Stimulated activated CD4-positive, alpha-beta T cell treated with anti-CD3 and anti-CD28 coated beads, TNF-alpha, amount 100 ng/mL, for 4 hours (primary cell): ENCODE measurements at regions not wholly inside any gene's neighbourhood (a gene's known extent, or its start where the extent isn't known, plus 50 kb on each side); places are given as distances from the start of the nearest gene placed in this dataset.
"Not testable (repeated sequence)": the region's sequence is repeated elsewhere in the genome, so short reads cannot be mapped to it uniquely, and the experiment has no call there.

ENCODE experiments used
- DNase-seq, 3 experiments: peaks; one replicate each; pipeline ENCODE4 v3.0.0-alpha.2; 2020; ENCODE audit warnings: low read depth in 3 of 3

GRCh38 chr4:138439143-138439581 lies 197.0 kb upstream of the SLC7A11 start:
- no peak for DNase-seq

GRCh38 chr4:138438608-138439007 lies 196.5 kb upstream of the SLC7A11 start:
- DNase-seq, result no peak

- no peak for DNase-seq
These were observed 195.2 kb upstream of the SLC7A11 start for GRCh38 chr4:138437263-138437851.

- not testable (repeated sequence) for DNase-seq
These were observed 193.6 kb upstream of the SLC7A11 start for GRCh38 chr4:138435733-138436132.

GRCh38 chr4:138435046-138435445 lies 192.9 kb upstream of the SLC7A11 start:
- DNase-seq, result not testable (repeated sequence)

GRCh38 chr4:138428611-138429010 lies 186.5 kb upstream of the SLC7A11 start:
- DNase-seq, result no peak

GRCh38 chr4:138426786-138427185 lies 184.6 kb upstream of the SLC7A11 start:
- DNase-seq, result no peak

GRCh38 chr4:138420471-138420870 lies 178.3 kb upstream of the SLC7A11 start:
- DNase-seq, result no peak

GRCh38 chr4:138414202-138414601 lies 172.1 kb upstream of the SLC7A11 start:
- no peak for DNase-seq

- no peak for DNase-seq
These were observed 171.1 kb upstream of the SLC7A11 start for GRCh38 chr4:138413273-138413672.

- no peak for DNase-seq
These were observed 170.7 kb upstream of the SLC7A11 start for GRCh38 chr4:138412847-138413246.

GRCh38 chr4:138410266-138410665 lies 168.1 kb upstream of the SLC7A11 start:
- no peak for DNase-seq

- DNase-seq, result no peak
These were observed 167.5 kb upstream of the SLC7A11 start for GRCh38 chr4:138409670-138410069.

GRCh38 chr4:138408758-138409157 lies 166.6 kb upstream of the SLC7A11 start:
- DNase-seq, result no peak

- no peak for DNase-seq
These were observed 165.2 kb upstream of the SLC7A11 start for GRCh38 chr4:138407329-138407728.

GRCh38 chr4:138406876-138407275 lies 164.7 kb upstream of the SLC7A11 start:
- no peak for DNase-seq

GRCh38 chr4:138405934-138406567 lies 163.9 kb upstream of the SLC7A11 start:
- DNase-seq, result no peak

- DNase-seq, result no peak
These were observed 163.3 kb upstream of the SLC7A11 start for GRCh38 chr4:138405466-138405891.

- no peak for DNase-seq
These were observed 162.7 kb upstream of the SLC7A11 start for GRCh38 chr4:138404801-138405200.

GRCh38 chr4:138404251-138404650 lies 162.1 kb upstream of the SLC7A11 start:
- DNase-seq, result no peak

GRCh38 chr4:138401334-138401733 lies 159.2 kb upstream of the SLC7A11 start:
- DNase-seq, result no peak

- DNase-seq, result no peak
These were observed 158.4 kb upstream of the SLC7A11 start for GRCh38 chr4:138400543-138400942.

GRCh38 chr4:138400066-138400465 lies 157.9 kb upstream of the SLC7A11 start:
- no peak for DNase-seq

- no peak for DNase-seq
These were observed 156.9 kb upstream of the SLC7A11 start for GRCh38 chr4:138399081-138399480.
